Activated CD4-positive, alpha-beta T cell treated with anti-CD3 and anti-CD28 coated beads, Interleukin-2, amount 10 ng/mL, durations not matched to agents 7 days and 5 days (primary cell): ENCODE measurements at regions not wholly inside any gene's neighbourhood (a gene's known extent, or its start where the extent isn't known, plus 50 kb on each side); places are given as distances from the start of the nearest gene placed in this dataset.
"Not testable (repeated sequence)": the region's sequence is repeated elsewhere in the genome, so short reads cannot be mapped to it uniquely, and the experiment has no call there.

Experiments used
- CTCF ChIA-PET: fragments of 350-600 bp; sonication (Branson Sonifier 250); formaldehyde crosslinking; loops from one replicate; lab custom pipeline; 2021; ENCODE audit warnings: antibody characterized with exemption; lab: Charles Lee
- POLR2A ChIA-PET: fragments of 350-600 bp; sonication (Branson Sonifier 250); formaldehyde crosslinking; loops from one replicate; lab custom pipeline; 2021; ENCODE audit warnings: antibody characterized with exemption; lab: Charles Lee
- DNase-seq: peaks from one replicate; pipeline ENCODE4 v3.0.0-alpha.2; 2020
- H3K27ac Mint-ChIP-seq: one replicate; pipeline ENCODE4 v1.8.0; 2021; ENCODE audit warnings: mild to moderate bottlenecking, moderate library complexity, mixed read lengths
- H3K27me3 Mint-ChIP-seq: one replicate; pipeline ENCODE4 v1.8.0; 2021; ENCODE audit warnings: mixed read lengths
- H3K36me3 Mint-ChIP-seq: one replicate; pipeline ENCODE4 v1.8.0; 2021; ENCODE audit warnings: low read depth, mixed read lengths
- H3K4me1 Mint-ChIP-seq: one replicate; pipeline ENCODE4 v1.8.0; 2021; ENCODE audit warnings: mixed read lengths
- H3K4me3 Mint-ChIP-seq: one replicate; pipeline ENCODE4 v1.8.0; 2021; ENCODE audit warnings: mild to moderate bottlenecking, moderate library complexity, mixed read lengths
- H3K9me3 Mint-ChIP-seq: one replicate; pipeline ENCODE4 v1.8.0; 2021; ENCODE audit warnings: mixed read lengths

- H3K4me1 Mint-ChIP-seq: no peaks in the 10 kb centered on the region
- no peak overlapping the region for H3K27ac Mint-ChIP-seq
- H3K36me3 Mint-ChIP-seq: no peaks in the 10 kb centered on the region
- H3K27me3 Mint-ChIP-seq: peaks cover 3% of the 10 kb centered on the region
- no peaks in the 10 kb centered on the region for H3K9me3 Mint-ChIP-seq
- ChIA-PET CTCF (no interaction called here), POLR2A (no interaction called here)
- no peak overlapping the region for H3K4me3 Mint-ChIP-seq
- DNase-seq: no peak
Measured at GRCh38 chrX:39681885-39682284, 415.9 kb downstream of the BCOR start.

GRCh38 chrX:39682778-39683177, 415.0 kb downstream of the BCOR start:
- H3K27ac Mint-ChIP-seq: no peak overlapping the region
- POLR2A ChIA-PET: no interaction called here
- CTCF ChIA-PET: no interaction called here

GRCh38 chrX:39688219-39688575, 409.6 kb downstream of the BCOR start:
- no peaks in the 10 kb centered on the region for H3K4me1 Mint-ChIP-seq
- no peaks in the 10 kb centered on the region for H3K9me3 Mint-ChIP-seq
- POLR2A ChIA-PET: no interaction called here
- no peak overlapping the region for H3K4me3 Mint-ChIP-seq
- peaks cover 28% of the 10 kb centered on the region for H3K27me3 Mint-ChIP-seq
- no peaks in the 10 kb centered on the region for H3K36me3 Mint-ChIP-seq
- DNase-seq: no peak
- no peak overlapping the region for H3K27ac Mint-ChIP-seq
- CTCF ChIA-PET: interaction anchor here (0.6 kb wide), 1 partner anchor 257 kb away, joined by 5 read pairs; no protein-coding TSS in a partner anchor

More at GRCh38 chrX:39682778-39683177, 415.0 kb downstream of the BCOR start:
- H3K36me3 Mint-ChIP-seq: no peaks in the 10 kb centered on the region
- DNase-seq: no peak
- no peaks in the 10 kb centered on the region for H3K4me1 Mint-ChIP-seq
- peaks cover 4% of the 10 kb centered on the region for H3K27me3 Mint-ChIP-seq
- H3K9me3 Mint-ChIP-seq: no peaks in the 10 kb centered on the region
- no peak overlapping the region for H3K4me3 Mint-ChIP-seq

- Mint-ChIP-seq H3K36me3 (no peaks in the 10 kb centered on the region), H3K4me3 (no peak overlapping the region), H3K4me1 (no peaks in the 10 kb centered on the region), H3K9me3 (no peaks in the 10 kb centered on the region), H3K27me3 (peaks cover 28% of the 10 kb centered on the region), H3K27ac (no peak overlapping the region)
- CTCF ChIA-PET: interaction anchor here (0.6 kb wide), 1 partner anchor 245 kb away, joined by 3 read pairs; no protein-coding TSS in a partner anchor
- POLR2A ChIA-PET: no interaction called here
- DNase-seq: peak; percentile 6
Measured at GRCh38 chrX:39688576-39689375, 409.0 kb downstream of the BCOR start.

GRCh38 chrX:39689376-39690104, 408.2 kb downstream of the BCOR start:
- H3K4me1 Mint-ChIP-seq: no peaks in the 10 kb centered on the region
- POLR2A ChIA-PET: no interaction called here
- DNase-seq: no peak
- CTCF ChIA-PET: interaction anchor here (0.6 kb wide), 1 partner anchor 245 kb away, joined by 3 read pairs; no protein-coding TSS in a partner anchor
- H3K27ac Mint-ChIP-seq: no peak overlapping the region
- no peaks in the 10 kb centered on the region for H3K36me3 Mint-ChIP-seq
- H3K9me3 Mint-ChIP-seq: no peaks in the 10 kb centered on the region
- H3K4me3 Mint-ChIP-seq: no peak overlapping the region
- peaks cover 28% of the 10 kb centered on the region for H3K27me3 Mint-ChIP-seq

DNA sequence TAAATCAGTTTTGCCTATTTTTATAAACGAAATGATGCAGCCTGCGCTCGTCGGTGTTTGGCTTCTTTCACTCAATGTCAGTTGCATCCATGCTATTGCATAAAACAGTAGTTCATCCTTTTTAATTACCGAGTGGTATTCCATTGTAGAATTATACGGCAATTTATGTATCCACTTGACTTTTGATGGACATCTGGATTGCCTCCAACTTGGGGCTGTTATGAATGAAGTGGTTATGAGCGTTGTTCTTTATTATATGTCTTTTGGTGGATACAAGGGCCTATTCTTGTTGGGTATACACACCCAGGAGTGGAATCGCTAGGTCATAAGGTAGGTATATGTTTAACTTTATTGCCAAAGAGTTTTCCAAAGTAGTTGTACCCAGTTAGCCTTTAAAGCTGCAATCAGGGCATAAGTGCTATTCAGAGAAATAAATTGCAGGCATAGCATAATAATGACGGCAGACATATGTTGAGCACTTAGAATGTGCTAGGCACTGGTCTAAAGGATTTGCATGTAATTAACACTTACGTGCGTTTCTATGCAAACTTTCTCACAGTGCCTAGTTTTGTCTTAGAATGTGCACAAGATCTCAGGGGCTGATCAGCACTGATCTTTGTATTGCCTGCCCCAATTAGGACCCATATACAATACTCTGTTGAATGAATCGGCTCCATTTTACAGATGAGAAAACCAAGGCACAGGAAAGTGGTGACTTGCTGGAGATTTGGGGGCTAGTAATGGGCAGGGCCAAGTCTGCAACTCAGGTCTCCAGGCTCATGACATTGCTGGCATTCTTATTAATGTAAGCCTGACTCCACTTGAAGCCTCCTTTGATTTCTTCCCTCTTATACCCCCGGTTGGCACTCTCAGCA, 407.0 kb downstream of the BCOR start:
- H3K4me1 Mint-ChIP-seq: no peaks in the 10 kb centered on the region
- H3K4me3 Mint-ChIP-seq: no peak overlapping the region
- H3K36me3 Mint-ChIP-seq: no peaks in the 10 kb centered on the region
- ChIA-PET POLR2A (no interaction called here), CTCF (no interaction called here)
- no peaks in the 10 kb centered on the region for H3K9me3 Mint-ChIP-seq
- no peak overlapping the region for H3K27ac Mint-ChIP-seq
- peaks cover 28% of the 10 kb centered on the region for H3K27me3 Mint-ChIP-seq
- no peak for DNase-seq

DNA sequence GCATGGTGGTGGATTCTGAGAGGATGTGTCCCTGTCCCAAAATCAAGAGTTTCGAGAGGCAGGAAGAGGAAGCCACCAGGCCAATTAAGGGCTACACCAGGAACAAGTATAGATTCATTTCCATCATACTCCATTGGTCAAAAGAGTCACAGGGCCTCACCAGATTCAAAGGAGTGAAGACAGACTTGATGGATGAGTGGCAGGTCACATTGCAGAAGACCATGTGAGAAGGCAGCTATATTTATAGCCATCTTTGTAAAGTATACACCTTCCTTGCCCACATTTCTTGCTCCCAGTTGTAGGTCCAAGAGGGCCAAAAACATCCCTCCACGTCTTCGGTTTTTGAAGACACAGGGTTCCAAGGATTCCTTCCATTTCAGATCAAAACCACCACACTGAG, 406.0 kb downstream of the BCOR start:
- Mint-ChIP-seq H3K27me3 (peaks cover 26% of the 10 kb centered on the region), H3K27ac (no peak overlapping the region), H3K9me3 (no peaks in the 10 kb centered on the region), H3K36me3 (no peaks in the 10 kb centered on the region), H3K4me1 (no peaks in the 10 kb centered on the region), H3K4me3 (no peak overlapping the region)
- CTCF ChIA-PET: no interaction called here
- no peak for DNase-seq
- POLR2A ChIA-PET: no interaction called here

GRCh38 chrX:39692796-39693195, 405.0 kb downstream of the BCOR start:
- ChIA-PET CTCF (no interaction called here), POLR2A (no interaction called here)
- Mint-ChIP-seq H3K4me3 (no peak overlapping the region), H3K9me3 (no peaks in the 10 kb centered on the region), H3K4me1 (no peaks in the 10 kb centered on the region), H3K27ac (no peak overlapping the region), H3K27me3 (peaks cover 25% of the 10 kb centered on the region), H3K36me3 (no peaks in the 10 kb centered on the region)
- no peak for DNase-seq

DNA sequence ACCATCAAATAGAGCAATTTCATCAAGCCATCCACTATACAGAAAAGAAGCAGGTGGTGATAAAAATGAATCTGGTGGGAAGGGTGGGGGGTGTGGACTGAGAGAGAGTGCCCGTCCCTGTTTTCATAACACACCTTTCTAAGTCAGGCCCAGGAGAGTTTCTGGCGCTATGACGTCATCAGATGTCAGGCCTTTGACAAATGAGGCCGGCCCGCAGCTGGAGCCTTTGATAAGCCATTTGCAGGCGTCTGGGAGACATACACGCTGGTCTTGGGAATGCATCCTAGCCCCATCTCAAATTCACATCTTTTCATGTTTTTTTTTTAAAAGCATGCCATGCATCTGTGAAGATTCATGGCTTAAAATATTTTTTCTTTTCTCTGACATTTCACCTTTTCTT, 404.5 kb downstream of the BCOR start:
- POLR2A ChIA-PET: no interaction called here
- H3K27ac Mint-ChIP-seq: no peak overlapping the region
- CTCF ChIA-PET: no interaction called here
- no peaks in the 10 kb centered on the region for H3K4me1 Mint-ChIP-seq
- H3K36me3 Mint-ChIP-seq: no peaks in the 10 kb centered on the region
- H3K27me3 Mint-ChIP-seq: peaks cover 22% of the 10 kb centered on the region
- no peak for DNase-seq
- no peak overlapping the region for H3K4me3 Mint-ChIP-seq
- H3K9me3 Mint-ChIP-seq: no peaks in the 10 kb centered on the region

DNA sequence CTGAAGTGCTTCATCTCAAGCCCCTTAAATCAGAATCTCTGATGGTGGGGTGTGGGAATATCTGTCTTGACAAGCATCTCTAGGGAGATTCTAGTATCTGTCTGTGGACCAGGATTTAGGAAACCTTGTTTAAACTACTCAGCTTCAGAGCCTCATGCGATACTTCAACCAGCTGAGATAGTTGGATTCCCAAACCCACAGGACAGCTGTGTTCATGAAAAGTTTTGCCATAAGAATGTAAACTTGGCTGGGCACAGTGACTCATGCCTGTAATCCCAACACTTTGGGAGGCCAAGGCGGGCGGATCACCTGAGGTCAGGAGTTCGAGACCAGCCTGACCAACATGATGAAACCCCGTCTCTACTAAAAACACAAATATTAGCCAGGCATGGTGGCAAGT, 395.1 kb downstream of the BCOR start:
- H3K4me3 Mint-ChIP-seq, POLR2A ChIA-PET, H3K27me3 Mint-ChIP-seq, H3K4me1 Mint-ChIP-seq, H3K36me3 Mint-ChIP-seq, CTCF ChIA-PET, H3K27ac Mint-ChIP-seq, H3K9me3 Mint-ChIP-seq, DNase-seq: not testable (repeated sequence)

DNA sequence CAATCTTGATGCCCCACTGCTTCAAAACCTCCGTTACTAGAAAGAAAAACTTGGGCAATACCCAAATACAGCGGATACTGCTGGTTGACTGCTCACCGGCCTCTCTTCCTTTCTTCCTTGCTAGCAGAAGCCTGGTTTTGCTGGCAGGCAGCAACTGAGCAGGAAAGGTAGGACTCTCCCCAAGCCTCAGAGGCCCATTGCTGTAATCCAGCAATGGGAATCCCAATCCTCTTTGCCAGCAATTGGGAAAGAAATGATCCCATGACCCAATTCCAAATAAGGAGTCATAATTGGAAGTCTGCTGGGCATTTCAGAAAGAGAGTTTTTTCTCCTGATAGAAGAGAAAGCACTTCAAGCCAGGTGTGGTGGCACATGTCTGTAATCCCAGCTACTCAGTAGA, 394.5 kb downstream of the BCOR start:
- POLR2A ChIA-PET: no interaction called here
- Mint-ChIP-seq H3K4me3 (no peak overlapping the region), H3K27me3 (no peaks in the 10 kb centered on the region)

GRCh38 chrX:39704590-39704989, 393.2 kb downstream of the BCOR start:
- CTCF ChIA-PET: no interaction called here
- H3K27me3 Mint-ChIP-seq: no peaks in the 10 kb centered on the region
- no peaks in the 10 kb centered on the region for H3K9me3 Mint-ChIP-seq
- H3K4me1 Mint-ChIP-seq: no peaks in the 10 kb centered on the region
- H3K4me3 Mint-ChIP-seq: no peak overlapping the region
- H3K27ac Mint-ChIP-seq: no peak overlapping the region
- DNase-seq: no peak
- POLR2A ChIA-PET: interaction anchor here (0.7 kb wide), 1 partner anchor 105 kb away, joined by 4 read pairs; no protein-coding TSS in a partner anchor
- H3K36me3 Mint-ChIP-seq: no peaks in the 10 kb centered on the region

More for the DNA sequence above, 394.5 kb downstream of the BCOR start:
- Mint-ChIP-seq H3K9me3 (no peaks in the 10 kb centered on the region), H3K27ac (no peak overlapping the region), H3K36me3 (no peaks in the 10 kb centered on the region), H3K4me1 (no peaks in the 10 kb centered on the region)
- CTCF ChIA-PET: no interaction called here
- no peak for DNase-seq
